Hepatocyte (in vitro differentiated cells): ENCODE measurements at regions not wholly inside any gene's neighbourhood (a gene's known extent, or its start where the extent isn't known, plus 50 kb on each side); places are given as distances from the start of the nearest gene placed in this dataset.

Source experiments
- EZH2 ChIP-seq: fragments of 200-600 bp; sonication (generic); IDR thresholded peaks from 2 replicates; pipeline ENCODE4 v1.6.1; 2016; ENCODE audit warnings: antibody characterized with exemption, mild to moderate bottlenecking, borderline replicate concordance
- TF ChIP-seq, protein P1 (sequence below): fragments of 200-600 bp; sonication (generic); IDR thresholded peaks from 2 replicates; pipeline ENCODE4 v1.5.1; 2016; ENCODE audit warnings: antibody characterized with exemption, mild to moderate bottlenecking; ENCODE audit not compliant: poor library complexity

- TF ChIP-seq, protein P1, sequence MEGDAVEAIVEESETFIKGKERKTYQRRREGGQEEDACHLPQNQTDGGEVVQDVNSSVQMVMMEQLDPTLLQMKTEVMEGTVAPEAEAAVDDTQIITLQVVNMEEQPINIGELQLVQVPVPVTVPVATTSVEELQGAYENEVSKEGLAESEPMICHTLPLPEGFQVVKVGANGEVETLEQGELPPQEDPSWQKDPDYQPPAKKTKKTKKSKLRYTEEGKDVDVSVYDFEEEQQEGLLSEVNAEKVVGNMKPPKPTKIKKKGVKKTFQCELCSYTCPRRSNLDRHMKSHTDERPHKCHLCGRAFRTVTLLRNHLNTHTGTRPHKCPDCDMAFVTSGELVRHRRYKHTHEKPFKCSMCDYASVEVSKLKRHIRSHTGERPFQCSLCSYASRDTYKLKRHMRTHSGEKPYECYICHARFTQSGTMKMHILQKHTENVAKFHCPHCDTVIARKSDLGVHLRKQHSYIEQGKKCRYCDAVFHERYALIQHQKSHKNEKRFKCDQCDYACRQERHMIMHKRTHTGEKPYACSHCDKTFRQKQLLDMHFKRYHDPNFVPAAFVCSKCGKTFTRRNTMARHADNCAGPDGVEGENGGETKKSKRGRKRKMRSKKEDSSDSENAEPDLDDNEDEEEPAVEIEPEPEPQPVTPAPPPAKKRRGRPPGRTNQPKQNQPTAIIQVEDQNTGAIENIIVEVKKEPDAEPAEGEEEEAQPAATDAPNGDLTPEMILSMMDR: no peak
- TF ChIP-seq EZH2: no peak
Measured at GRCh38 chr21:35594905-35595304, 465.4 kb downstream of the SETD4 start.
